ENCODE measurements at regions not wholly inside any gene's neighbourhood (a gene's known extent, or its start where the extent isn't known, plus 50 kb on each side); places are given as distances from the start of the nearest gene placed in this dataset.

GRCh38 chr7:41517771-41518170, 185.1 kb downstream of the INHBA start:
- no peak for DNase-seq

- no peak for DNase-seq
Measured at GRCh38 chr7:41508755-41509154, 194.1 kb downstream of the INHBA start.

DNA sequence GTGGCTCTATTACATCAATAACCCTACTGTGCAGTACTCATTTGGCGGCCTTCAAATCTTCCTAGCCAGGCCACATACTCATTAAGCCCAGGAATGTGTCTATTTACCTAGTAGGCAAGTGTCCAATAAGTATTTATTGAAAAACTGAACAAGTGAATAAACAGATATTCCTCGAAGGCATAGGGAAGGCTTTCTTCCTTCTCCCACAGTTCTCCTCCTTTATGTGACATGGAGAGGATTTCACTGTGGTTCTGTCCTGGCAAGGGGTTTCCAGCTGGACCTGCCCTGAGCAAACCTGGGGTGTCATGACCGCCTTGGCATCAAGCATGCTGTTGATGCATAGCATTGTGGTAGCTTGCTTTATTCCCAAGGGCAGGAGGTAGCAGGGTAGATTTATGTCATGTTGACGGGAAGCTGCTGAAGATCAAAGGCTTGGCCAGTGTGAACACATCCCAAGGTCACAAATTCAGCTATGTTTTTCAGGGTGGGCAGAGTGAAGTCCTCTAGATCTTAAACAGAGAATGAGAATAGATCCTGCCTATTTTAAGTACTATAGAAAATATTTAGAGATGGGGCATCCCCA, 195.1 kb downstream of the INHBA start:
- DNase-seq, result no peak

DNA sequence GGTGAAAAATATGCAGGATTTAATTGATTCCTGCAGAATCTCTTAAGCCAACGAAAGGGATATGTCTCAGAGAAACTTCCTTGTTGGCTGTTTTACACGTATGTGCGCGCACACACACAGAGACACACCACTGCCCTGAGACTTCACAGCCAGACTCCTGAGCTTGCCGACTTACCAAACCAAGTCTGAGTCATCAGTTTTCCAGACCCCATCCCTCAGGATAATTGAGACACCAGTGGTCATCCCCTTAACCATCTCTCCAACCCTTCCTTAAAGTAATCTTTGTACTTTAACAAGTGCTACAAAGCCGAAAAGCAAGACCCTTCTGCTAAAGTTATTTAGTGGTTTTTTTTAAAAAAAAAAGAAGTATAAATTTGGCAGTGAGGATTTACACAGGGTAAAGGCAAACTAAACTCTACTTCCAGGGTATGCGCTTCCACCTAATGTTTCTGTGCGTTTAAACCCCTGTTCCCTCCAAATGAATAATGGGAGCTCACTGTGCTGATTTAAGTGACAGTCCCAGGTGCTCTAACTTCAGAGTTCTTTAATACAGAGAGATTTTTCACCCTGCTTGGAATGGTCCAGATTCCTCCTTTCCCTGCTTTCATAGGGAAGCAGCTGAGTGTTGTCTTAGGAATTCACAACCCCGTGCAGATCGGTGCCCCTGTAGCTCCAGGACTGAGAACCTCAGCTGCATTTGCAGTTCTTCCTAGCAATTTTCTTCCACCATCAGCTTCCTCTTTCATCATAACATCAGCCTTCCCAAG, 198.5 kb downstream of the INHBA start:
- no peak for DNase-seq

- DNase-seq, result no peak
Measured at GRCh38 chr7:41503438-41503837, 199.5 kb downstream of the INHBA start.

DNA sequence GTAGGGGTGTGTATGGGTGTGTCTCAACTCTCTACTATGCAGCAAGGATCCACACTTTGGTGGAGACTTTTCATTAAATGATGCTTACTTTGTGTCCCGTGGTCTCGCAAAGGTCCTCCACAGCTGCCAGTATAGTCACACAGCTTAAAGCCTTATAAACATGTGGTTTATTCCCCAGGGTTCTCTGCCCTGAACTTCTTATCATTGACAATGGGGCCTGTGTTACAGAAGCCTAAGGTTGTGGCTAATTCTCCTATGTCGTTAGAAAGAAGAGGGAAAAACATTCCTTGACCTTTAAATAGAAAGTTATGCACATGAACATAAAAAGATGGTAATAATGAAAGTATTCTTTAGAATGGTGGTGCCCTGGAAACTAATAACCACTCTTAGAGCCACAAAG, 201.4 kb downstream of the INHBA start:
- no peak for DNase-seq

DNA sequence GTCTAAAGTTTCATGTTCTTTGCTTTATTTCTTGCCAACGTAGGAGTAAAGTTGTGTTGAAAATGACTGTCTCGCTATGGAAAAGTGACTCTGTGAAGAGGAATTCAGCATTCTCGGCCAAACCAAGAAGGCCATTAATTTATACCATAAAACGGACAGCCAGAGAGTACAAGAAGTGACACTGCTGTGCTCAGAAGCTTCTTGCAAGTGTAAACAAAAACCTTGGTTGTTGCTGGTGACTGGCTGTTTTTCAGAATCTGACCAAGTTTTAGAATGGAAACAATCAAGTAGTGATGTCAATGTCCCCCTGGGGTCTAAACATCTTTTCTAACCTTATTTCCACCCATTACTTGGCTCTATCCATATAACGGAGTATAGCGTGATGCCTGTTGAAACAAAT, 201.9 kb downstream of the INHBA start:
- DNase-seq, result no peak

GRCh38 chr7:41492603-41493002, 210.3 kb downstream of the INHBA start:
- DNase-seq, result no peak

DNA sequence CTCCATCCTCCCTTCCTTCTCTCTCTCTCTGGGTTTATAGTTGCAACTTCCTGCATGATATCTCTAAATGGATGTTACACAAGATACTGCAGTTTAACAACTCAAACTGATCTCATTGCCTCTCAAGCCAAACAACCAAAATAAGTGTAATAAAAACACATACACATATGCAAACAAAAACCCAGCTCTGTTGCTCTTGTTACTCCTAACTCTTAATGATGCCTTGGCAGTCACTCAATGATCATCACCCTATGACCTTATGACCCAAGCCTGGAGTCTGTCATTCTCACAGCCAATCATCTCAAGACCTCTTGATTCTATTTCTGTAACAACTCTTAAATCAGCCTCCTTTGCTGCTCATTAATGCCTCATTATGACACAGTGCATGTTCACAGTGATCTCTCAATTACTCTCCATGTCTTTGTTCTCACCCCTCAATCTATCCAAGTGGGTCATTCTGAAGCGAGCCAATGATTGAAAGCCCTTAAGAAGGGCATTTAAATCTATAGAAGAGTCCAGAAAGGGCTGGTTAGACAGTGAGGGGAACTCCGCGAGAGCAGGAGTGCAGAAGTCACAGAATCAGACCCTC, 210.9 kb downstream of the INHBA start:
- peak; percentile 47 for DNase-seq

- no peak for DNase-seq
Measured at GRCh38 chr7:41491308-41491707, 211.6 kb downstream of the INHBA start.

GRCh38 chr7:41489885-41490284, 213.0 kb downstream of the INHBA start:
- no peak for DNase-seq

DNA sequence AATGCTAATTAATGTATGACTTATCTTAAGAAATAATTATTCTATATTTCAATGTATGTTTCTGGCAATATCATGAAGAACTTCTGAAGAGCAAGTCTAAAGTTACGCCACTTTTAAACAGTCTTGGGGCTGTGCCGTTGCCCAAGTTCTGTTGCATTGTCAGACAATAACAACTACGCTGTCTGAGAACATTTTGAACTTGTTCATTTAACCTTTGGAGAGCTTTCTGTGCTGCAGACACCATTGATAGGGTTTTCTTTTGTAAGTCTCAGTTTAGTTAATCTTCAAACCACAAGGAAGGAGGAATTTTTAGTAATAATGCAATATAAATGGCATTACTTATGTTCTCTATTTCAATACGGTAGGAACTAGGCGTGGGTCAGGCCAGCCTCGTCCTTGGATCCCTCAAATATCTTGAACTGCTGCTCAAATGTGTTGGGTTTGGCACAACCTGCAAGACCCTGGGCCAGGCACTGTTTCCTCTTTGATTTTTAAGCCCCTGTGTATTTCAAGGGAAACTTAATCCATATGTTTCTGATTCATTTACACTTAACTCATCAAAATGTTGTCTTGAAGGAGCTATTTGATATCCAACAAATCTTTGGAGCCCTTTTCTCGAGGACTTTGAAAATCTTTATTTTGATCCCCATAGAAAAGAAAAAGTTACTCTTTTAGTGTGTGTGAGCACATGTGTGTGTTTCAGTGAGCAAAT, 215.5 kb downstream of the INHBA start:
- DNase-seq, result no peak

DNA sequence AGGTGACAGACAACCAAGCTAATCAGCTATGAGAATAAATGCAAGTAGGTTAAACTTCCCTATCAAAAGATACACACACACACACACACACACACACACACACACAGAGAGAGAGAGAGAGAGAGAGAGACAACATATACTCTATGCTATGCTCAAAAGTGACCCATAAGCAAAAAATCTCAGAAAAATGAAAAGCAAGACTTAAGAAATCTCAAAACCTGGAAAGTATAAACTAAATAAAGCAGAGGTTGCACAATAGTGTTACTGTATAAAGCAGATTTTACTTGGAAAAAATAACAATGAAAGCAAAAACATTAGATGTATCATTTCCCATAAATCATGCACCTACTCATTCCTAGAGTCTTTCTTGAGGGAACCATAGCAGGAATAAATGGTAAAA, 221.5 kb downstream of the INHBA start:
- DNase-seq, result no peak

- DNase-seq, result no peak
Measured at GRCh38 chr7:41478187-41478586, 224.7 kb downstream of the INHBA start.

DNA sequence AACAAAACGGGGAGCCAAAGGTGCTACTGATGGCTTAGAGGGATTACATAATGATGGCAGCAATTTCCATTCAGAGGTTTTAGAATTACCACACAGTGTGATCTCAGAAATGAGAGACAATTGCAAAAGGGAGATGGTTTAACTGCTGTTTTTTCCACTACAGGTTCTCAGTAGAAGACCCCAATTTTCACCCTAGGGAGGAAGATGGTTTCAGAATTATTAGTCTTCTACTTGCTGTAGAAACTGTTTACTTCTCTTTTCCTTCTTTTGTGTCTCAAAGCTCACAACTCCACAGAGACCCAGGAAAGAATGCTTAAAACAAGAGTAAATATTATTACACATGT, 226.5 kb downstream of the INHBA start:
- DNase-seq, result no peak

GRCh38 chr7:41475801-41476459, 227.0 kb downstream of the INHBA start:
- no peak for DNase-seq

DNA sequence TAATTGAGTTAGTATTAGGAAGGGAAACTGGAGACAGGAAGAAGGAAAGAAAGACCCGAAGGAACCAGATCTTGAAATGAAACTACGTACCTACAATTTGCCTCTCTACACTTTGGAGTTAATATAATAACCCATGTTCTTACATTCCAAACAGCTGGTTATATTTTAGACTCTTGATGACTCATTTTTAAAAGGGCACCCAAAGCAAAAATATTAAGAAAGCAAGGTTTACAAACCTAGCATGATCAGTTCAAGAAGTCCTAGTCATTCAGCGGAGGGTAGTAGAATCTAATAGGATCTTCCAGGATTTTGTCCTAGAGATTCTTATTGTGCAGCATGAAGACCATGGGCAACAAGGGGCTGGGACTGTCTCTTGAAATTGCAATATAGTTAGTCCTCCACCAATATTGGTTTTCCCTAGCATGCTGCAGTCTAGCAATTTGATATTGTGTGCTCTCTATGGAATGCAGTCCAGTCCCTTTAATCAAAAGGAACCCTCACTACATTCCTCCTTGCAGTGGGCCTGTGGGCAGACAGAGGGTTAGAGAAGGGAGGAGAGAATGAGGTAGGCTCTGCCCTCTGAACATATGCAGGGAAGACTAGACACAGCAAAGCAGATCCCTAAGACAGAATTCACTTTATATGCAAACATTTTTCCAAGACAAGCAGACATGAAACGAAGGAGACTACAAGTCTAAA, 230.3 kb downstream of the INHBA start:
- no peak for DNase-seq

DNA sequence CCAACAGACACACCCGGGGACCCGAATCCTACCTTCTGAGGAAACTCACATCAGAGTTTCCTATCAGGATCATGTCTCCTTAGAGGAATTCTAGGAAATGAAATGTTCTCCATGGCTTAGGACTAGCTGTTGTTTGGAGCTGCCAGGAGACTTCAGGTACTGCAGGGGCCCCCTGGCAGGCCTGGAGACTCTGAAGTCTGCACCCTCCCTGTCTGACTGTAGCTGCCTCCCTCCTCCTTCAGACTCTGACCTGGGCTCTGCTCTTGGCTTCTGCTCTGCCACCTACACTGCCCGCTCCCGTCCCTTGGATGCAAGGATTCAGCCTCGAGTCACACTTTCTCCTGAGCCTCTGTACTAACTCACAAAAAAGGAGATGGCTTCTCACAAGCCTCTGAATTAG, 232.8 kb downstream of the INHBA start:
- DNase-seq, result no peak

GRCh38 chr7:41467596-41467995, 235.3 kb downstream of the INHBA start:
- DNase-seq, result no peak

DNA sequence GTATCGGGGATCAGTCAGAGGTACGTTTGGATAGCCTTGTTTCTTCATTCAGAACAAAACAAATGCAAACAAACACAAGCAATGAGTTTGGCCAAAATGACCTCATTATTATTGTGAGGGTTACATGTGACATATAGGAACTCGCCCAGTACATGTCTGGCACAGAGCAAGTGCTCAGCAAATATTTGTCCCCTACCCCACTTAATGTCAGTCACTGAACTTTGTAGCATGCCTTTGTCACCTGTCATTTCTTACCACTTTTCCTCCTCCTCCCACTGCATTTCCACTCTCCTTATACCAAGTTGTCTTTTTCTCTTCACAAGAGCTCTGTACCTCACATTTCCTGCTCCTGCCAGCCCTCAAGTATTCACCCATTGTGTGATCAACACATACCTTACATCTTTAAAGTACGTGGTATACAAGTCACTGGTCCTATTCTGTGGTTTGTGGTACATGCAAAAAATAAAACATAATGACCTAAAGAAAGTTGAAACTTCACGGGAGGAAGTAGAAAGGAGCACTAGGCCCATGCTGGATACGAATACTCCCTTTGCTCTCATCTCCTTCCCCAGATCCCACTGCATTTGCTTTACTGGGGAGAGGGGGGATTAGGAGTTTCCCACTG, 236.0 kb downstream of the INHBA start:
- DNase-seq, result no peak

DNA sequence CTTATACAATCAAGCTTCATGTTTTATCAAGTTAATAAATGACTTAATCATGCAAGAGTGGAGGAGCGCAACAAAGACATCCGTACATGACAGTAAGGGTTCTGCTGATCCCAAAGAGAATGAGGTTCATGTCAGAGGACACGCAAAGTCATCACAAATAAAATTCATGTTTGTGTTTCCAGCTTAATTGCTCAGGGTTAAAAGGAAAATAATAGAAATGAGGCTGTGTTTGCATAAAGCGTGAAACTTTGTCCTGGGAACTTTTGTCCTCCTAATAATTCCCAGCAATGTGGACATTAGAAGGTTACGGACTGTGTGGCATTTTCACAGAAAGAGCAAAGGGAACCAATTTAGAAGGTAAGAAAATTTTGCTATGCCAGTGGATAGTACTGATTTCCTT, 237.3 kb downstream of the INHBA start:
- DNase-seq, result no peak

DNA sequence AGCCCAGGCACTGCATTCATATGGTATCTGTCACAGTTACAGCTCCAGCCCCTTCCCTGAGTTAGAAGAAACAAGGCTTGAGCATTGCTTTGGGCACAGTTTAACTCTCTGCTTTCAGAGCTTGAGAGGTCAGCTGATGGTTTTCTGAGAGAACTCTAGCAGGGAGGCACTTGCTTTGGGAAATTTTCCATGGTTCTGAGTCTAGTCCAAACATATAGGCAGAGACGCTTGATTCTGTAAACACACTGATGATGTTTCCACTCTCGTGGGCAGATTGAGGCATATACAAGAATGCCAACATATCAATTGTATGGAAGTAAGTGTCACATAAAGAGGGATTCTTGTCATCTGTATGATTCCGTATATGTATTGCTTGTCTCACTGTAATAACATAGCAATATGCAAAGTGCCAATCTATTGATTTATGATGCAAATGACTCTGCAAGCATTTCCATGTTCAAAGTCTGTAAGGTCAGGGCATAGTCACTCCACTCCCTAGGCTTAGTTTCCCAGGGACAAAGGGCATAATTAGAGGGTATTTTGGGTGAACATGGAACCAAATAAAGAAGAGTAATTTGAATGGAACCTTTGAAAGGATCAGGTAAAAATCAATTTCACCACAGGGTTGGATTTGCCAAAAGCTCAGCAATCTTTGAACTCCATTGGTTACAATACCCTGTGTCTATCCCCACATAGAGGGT, 239.0 kb downstream of the INHBA start:
- no peak for DNase-seq
